GDM1 (cell line): ENCODE measurements at regions not wholly inside any gene's neighbourhood (a gene's known extent, or its start where the extent isn't known, plus 50 kb on each side); places are given as distances from the start of the nearest gene placed in this dataset.

ENCODE experiments used
- DNase-seq: peaks from one replicate; lab custom pipeline; 2025; lab: John Stamatoyannopoulos, UW

DNA sequence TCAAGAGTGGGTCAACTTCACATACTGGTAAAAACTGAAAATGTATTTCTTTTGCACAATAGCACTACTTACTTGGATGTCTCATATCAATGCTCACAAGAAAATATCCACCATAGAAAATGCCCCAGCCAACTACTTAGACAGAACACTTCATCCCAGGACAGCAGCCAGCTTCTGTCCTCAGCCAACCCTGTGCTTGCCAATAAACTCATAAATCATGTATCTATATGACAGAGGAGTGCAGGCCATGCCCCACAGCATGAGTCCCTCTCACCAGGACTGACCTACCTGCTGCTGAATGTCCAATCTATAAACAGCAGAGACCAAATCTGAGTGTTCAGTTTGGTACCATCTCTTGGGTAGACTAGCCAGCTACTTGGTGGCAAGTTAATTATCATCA is 179.3 kb downstream of the OMA1 start:
- DNase-seq = no peak

DNA sequence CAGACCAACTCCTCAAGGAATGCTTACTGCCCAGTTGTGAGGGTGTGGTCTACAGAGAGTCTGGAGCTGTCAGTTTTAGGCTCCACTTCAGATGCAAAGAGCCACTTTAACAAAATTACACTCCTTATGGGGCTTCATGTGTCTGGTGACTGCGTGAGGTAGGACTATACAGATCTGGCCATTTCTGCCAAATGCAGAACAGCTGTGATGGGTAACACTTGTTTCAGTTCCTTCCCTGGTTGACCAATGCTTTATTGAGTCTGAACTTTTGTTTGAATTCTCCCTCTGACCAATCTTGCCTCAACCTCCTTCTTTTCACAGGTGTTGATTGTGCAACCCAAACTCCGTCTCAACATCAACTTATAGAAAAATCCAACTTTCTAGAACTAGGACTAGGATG is 181.2 kb downstream of the OMA1 start:
- DNase-seq = no peak

DNA sequence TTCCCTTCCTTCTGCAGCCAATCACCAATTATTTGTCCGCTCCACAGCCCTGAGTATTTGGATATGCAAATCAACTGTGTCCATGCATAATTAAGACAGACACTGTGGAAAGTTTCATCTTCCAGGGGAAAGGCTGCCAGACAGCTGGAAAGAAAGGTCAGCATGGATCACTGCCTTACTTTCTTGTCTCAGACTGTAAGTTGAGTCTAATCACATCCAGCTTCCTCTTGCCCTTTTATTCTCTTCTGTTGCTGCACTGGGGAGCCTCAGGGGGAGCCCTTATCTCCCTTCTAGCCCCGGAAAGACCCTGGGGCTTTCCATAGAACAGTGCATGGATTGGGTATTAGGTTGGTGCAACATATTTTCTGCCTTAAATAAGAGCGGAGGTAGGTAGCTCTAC is 182.9 kb downstream of the OMA1 start:
- DNase-seq = no peak

DNA sequence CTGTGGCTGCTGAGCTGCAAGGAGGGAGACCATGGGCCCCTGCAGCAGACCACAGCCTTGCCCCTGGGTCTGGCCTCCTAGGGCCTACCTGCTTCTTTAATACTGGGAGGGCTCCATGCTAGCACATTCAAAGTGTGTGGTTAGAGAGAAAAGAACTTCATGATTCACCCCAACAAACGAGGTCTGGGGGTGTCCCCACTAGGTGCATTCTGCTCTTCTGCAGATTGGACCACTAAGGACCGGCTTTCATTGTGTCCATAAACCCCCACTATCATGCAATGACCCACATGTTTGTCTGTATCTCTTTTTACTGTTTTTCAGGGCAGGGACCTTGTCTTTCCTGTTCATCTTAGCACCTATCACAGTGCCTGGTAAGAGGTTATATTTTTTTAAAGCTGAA is 185.4 kb downstream of the OMA1 start:
- no peak for DNase-seq

DNA sequence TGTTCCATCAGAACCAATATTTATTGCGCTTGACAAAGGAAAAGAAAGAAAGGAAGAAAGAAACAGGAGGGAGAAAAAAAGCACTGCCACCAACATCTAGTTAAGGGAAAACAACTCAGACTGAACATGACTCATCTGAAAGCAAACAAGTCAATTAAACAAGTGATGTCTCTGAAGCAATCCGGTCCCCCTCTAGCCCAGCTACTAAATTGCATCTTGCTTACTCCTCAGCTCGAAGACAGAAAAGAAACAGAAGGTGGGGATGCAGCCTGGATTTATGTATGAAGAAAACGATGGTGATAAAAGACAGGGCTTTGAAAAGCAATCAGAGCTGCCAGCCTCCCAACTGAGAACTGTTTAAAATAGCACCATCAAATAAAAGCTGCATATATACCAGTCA is 188.2 kb downstream of the OMA1 start:
- no peak for DNase-seq

DNA sequence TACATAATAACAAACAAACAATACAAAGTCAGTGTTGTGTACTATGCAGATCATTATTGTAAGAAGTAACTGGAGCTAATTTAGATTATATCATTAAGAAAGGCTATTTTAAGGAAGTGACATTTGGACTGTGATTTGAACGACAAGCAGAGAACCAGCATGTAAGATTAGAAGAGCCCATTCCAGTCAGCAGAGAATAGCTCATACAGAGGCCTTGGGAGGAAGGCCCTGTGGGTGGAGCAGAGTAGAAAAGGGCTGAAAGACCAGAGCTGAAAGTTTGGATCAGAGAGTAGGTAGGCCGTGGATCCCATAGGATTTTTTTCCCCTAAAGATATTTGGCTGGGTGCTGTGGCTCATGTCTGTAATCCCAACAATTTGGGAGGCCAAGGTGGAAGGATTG is 190.1 kb downstream of the OMA1 start:
- no peak for DNase-seq

DNA sequence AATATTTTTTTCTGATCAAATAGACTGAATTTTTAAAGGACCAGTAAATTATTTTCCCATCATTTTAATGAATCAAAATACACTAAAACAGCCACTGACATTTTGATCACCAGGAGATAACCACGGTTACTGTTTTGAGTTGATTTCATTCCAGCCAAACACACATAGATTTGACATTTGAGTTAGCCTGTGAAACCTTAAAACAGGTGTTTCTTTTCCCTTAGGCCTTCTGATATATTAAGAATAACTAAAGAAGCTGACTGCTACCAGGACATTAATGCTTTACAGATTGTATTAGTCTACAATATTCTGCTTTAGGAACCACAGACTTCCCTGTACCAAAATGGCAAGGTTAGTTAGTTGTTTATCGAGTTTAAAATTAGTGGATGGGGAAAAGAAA is 193.4 kb downstream of the OMA1 start:
- DNase-seq = no peak

DNA sequence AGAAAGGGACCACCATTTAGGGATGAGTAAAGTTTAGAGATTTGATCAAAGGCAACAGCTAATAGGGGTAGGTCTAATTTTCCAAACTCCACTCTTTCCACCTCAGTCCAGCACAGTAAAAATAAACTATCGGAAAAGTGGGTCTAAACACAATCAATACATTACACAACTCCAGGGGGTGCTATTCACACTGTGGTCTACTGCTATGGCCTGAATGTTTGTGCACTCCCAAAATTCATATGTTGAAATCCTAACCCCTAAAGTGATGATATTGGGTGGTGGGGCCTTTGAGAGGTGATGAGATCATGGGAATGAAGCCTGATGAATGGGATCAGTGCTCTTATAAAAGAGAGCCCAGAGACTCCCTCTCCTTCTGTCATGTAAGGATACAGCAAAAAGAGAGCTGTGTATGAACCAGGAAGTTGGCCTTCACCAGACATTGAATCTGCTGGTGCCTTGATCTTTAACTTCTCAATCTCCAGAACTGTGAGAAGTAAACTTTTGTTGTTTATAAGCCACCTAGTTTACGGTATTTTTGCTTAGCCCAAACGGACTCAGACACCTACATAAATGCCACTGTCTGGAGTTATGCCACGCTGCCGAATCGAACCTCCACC is 193.9 kb downstream of the OMA1 start:
- DNase-seq = no peak

DNA sequence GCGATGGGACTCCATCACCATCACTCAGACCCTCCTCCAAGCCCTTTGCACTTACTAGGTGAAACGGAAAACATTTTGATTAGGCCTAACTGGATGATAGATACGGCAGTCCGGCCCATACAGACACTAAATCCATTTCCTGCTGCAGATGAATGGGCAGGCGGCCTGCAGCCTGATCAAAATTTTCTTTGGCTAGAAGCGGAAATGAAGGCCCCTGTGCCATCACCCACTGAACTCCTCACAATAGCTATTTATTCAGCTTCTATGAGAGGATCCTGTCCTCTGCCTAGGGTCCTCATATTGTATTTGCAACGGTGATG is 200.5 kb downstream of the OMA1 start:
- no peak for DNase-seq

DNA sequence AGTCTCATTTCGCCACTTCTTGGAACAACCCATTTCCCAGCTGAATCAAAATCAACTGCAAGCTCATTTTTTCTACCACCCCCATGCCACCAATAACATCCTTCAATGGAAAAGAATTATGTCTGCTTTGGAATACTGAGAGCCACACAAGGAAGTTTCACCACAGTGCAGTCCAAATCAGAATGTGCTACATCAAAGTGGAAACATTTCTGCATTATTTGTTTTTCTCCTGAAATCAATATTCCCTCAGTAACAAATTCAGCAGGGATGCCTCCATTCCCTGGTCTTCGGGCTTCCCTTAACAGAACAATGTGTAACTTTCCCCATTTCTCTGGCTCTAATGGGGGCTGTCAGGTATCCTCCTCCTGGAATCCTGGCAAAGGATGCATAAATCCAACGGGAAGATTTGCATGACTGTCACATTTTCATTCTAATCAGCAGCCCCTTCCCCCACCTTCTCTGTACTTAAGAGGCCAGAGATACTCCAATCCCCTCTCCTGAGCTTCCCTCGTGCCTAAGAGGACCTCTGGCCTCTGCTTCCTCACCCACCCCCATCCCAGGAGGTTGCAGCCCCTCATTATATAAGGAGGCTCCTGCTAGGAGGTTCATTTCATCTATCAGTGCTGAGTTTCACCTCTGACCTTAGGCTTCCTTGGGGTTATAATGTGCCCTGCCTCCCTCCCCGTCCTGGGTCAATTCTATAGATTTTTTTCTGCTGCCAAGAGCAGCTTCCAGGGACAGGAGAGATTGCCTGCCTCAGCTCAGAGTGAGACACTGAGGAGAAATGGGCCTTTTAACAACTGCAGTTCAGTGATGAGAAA is 201.1 kb downstream of the OMA1 start:
- DNase-seq = no peak

DNA sequence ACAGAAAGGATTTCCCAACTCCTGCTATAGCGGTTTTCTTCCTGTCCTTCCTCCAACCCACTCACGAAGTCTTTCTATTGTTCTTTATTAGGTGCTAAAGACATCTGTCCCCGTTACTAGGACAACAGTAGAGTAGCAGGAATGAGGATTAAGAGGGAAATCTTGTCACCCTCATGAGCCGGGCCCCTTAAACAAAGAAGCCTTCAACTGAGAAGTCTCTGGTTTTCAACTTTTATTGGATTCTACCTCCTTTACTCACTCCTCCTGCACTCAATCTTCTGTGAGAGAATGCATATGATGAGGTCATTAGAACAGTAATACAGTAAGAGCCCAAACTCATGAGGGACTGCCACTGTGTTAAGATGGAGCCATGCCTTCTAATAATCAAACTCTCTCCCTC is 206.3 kb downstream of the OMA1 start:
- no peak for DNase-seq

DNA sequence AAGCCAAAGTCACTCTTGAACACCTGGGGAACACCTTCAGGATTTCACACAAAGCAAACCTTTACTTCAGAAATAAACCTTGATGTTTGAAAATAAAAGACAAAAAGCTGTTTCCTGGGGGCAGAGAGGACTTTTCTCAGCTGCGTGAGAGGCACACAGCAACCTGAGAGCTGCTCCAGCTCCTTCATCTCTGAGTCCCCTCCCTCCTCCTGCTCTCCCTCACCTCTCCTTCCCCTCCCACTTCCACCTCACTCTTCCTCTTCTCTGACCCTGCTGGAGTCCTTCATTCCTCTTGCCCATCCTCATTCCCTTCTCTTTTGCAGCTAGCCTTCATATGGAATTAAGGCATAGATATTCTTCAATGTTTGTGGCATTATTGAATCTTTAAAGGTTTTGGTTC is 208.4 kb downstream of the OMA1 start:
- DNase-seq = no peak

DNA sequence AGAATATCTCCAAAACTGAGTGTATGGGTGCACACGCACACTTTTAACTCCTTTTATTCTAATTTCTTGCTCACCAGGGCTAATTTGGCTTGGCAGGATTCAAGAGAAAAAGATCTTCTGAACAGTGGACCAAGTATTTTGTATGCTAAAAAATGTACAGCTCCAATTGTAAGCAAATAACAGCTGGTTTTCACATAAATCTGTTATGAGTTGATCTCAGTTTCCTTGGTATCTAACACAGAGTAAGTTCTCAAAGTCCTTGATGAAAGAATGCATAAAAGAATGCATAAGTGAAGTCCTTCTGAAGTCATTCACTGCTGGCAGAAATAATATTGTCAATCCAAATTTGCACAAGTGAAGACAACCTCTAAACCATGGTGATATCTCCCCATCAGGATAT is 213.0 kb downstream of the OMA1 start:
- DNase-seq = no peak

DNA sequence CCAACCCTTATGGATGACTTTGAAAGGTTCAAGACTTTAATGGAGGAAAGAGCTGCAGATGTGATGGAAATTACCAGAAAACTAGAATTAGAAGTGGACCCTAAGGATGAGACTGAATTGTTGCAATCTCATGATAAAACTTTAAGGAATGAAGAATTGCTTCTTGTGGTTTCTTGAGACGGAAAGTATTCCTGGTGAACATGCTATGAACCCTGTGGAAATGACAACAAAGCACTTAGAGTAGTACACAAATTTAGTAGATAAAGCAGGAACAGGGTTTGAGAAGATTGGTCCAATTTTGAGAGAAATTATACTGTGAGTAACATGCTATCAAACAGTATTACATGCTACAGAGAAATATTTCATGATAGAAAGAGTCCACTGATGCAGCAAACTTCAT is 215.4 kb downstream of the OMA1 start:
- no peak for DNase-seq

DNA sequence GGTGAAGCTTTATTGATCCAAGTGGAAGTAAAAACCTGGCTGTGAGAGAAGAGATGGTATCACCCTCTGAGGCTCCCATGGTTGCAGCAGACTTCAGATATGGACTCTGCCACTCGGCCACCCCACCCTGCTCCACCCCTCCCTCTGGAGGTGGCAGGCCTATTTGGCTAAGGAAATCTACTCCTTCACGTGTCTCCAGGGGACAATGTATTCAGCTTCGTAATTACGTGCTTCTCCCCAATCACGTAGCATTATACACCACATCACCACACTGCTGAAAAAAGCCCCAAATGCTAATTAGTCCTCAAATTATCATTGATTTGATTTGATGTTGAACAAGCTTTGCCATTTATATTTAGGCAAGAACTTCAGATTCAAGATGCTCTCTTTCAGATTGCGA is 220.7 kb downstream of the OMA1 start:
- DNase-seq = no peak

DNA sequence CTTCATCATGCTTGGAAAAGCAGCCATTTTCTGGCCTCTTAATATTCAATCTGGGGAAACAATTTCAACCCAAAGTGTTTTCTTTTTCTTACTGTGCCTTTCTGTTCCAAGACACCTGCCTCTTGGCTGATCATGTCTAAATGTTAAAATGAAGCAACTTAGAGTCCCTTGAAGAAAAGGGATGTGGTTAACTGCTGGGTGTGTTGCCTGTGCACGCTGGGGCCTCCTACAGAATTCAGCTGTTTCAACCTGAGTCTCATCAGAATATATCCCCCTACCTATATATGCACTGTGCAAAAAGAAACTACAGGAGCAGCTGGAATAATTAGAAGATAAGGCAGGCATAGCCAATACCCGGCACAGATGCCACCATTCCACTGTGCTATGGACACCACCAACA is 222.0 kb downstream of the OMA1 start:
- no peak for DNase-seq

DNA sequence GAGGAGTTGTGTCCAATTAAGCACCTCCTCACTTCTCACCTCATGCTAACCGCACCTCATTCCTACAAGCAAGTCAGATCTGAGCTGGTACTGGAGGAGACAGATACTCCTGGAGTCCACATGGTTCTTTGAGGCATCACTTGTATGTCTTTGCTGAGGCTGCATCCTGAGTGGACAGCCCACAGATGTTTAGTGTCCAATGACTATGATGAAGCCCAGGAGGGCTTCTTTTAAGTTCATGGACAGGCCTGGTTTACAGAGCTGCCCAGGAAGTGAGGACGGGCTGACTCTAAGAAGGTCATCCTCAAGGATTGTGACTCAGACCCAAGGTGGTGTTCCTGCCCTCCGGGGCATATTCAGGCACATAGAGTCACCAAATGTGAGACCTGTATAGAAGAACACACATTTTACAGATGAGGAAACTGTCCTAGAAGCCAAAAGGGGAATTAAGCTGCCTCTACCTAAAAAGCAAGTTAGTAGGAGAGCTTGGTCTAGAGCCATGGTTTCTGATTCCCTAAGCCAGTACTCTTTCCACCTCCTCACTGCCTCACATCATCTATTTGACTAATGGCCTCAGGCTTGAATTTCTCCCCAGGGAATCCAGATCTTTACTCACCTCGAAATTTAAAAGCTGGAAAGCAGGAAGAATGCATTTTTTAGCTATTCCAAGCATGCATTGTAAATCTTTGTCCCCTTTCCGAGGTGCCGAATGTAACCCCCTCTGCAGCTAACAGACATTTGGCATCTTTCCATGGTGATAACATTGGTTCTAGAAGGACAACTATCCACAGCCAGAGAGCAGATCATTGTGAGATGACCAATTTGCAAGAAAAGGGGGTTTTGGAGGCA is 228.1 kb downstream of the OMA1 start:
- no peak for DNase-seq

DNA sequence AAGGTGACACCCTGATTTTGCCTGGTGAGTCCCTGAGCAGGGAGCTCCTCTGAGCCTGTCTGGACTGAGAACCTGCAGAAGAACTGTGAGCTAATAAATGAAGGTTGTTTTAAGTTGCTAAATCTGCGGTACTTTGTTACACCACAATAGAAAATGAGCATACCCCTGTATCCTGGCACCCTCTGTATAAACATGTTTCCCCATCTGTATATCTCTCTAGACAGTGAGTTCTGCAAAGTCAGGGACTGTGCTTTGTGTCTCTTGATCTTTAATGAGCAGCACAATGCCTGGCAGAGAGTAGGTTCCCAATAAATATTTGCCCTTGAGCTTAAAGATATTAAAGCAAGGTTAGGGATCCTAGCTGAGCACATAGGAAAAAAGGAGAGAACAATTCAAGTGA is 228.8 kb downstream of the OMA1 start:
- DNase-seq = no peak

DNA sequence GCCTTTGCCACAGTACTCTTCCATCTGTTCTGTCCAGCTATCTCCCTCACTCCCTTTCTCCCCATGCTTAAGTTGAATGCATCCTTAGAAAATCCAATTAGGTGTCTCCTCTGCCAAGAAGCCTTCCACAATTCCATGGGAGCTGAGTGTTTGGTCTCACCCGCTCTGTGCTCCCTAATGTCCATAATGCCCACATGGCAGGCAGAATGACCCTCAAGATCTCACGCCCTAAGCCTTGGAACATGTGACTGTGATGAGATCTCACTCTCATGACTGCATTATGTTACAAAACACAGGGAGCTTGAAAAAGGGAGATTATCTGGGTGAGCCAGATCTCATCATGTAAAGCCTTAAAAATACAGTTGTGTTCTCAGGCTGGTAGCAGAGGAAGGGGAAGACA is 229.4 kb downstream of the OMA1 start:
- DNase-seq = no peak

DNA sequence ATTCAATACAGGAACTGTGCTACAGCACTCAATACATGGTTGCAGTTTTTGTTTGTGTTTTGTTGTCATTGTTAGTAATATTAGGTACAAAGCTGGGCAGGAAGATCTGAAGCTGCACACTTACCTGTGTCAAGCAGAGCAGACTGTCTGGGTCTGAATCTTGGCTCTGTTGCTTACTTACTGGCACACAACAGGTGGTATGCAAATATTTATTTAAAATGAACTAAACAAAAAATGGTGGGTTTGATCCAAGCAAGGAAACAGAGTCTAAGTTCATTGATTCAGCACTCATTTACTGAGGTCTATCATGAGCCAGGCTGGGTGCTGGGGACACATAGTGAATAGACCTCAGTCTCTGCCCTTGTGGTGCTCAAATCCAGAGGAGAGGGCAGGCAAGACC is 230.4 kb downstream of the OMA1 start:
- no peak for DNase-seq

DNA sequence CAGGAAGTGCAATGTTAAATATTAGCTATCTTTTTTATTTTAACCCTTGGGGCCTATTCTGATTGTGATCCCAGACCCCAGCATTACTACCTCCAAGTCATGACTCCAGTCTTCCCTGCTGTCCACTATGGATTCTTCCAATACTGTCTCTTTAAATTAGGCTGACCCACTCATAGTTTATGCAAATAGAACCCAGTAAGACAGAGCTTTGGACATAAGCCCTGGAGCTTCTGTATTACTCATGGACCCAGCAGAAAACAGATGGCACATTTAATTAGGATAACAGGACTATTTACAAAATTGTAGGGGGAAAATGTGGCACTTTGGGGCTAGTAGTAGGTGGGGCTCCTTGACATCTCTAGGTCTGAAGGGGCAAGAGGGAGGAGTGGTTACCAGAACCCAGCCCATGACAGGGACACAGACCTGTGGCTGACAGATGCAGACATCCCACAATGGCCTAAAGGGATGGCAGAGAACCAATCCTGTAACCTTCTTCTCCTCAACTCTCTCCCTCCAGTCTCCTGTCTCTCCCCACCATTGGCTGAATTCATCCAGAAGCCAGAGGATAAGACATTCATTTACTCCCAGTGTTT is 233.5 kb downstream of the OMA1 start:
- no peak for DNase-seq

DNA sequence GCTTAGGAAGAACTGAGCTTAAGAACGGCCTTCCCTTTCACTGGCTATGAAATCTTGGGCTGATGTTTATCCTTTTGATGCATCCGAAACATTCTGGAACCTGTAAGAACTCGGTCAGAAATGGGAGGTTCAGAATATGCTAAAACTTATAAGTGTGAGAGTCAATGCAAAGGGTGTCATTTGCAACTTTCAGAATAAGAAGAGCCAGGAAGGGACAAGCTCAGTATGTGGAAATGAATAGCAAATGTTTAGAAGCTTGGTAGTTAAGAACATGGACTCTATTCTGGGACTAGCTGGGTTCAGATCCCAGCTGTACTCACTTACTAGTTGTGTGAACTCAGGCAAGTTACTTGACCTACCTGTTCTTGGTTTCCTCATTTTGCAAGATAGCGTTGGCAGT is 234.1 kb downstream of the OMA1 start:
- no peak for DNase-seq

DNA sequence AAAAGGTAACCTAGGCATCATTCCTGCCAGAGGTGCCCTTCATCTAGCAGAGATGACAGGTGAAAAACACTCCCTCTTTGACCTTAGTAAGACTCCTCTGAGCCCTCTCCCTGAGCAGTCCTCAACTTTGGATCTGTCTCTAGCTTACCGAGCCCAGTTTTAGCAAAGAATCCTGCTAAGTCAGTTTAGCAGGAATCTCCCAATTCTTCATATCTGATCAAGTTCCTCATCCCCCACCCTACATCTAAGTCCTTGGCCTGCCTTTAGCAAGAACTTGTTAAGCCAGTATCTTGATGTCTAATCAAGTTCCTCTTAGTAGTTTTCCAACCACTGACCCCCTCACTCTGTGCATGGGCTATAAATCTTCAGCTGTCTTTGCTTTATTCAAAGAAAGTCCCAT is 235.6 kb downstream of the OMA1 start:
- DNase-seq = no peak
